ENCODE measurements at regions not wholly inside any gene's neighbourhood (a gene's known extent, or its start where the extent isn't known, plus 50 kb on each side); places are given as distances from the start of the nearest gene placed in this dataset.

- Histone ChIP-seq H3K36me3 (no peaks in the 10 kb centered on the region), H3K4me2 (no peak overlapping the region), H3K27me3 (no peaks in the 10 kb centered on the region), H3K4me1 (peaks cover 0 to 18% (median 9%) of the 10 kb centered on the region in 10 experiments; a peak in 13 of 20 replicates), H3K9ac (no peak overlapping the region), H3K27ac (no peak overlapping the region), H4K20me1 (no peaks in the 10 kb centered on the region), H3K9me3 (replicated peaks in 1 of 11) (peaks cover 0 to 8% (median 0%) of the 10 kb centered on the region in 11 experiments; a peak in 2 of 22 replicates), H3K4me3 (no peak overlapping the region)
- no peak for TF ChIP-seq Cebpa-rat (IDR thresholded peaks at IDR 0.05)
These were observed 53.0 kb upstream of the SMOX start for GRCh38 chr20:4095639-4096038.

- H3K9ac ChIP-seq: no peak overlapping the region
- no peaks in the 10 kb centered on the region for H4K20me1 ChIP-seq
- peak overlapping the region in 5 of 11 experiments; percentile 19 to 40 (median 34); a peak in 8 of 22 replicates for H3K4me2 ChIP-seq
- H3K36me3 ChIP-seq: no peaks in the 10 kb centered on the region
- H3K4me3 ChIP-seq: no peak overlapping the region
- H3K27ac ChIP-seq: no peak overlapping the region; a peak in 1 of 22 replicates
- peaks cover 9 to 37% (median 22%) of the 10 kb centered on the region in 10 experiments for H3K4me1 ChIP-seq
- H3K27me3 ChIP-seq: no peaks in the 10 kb centered on the region
- peaks cover 0 to 8% (median 0%) of the 10 kb centered on the region in 11 experiments; a peak in 2 of 22 replicates for H3K9me3 ChIP-seq (replicated peaks in 1 of 11)
- no peak for TF ChIP-seq Cebpa-rat (IDR thresholded peaks at IDR 0.05)
These were observed 56.8 kb upstream of the SMOX start for GRCh38 chr20:4091490-4092479.

- no peak overlapping the region; a peak in 1 of 22 replicates for H3K27ac ChIP-seq
- H3K4me2 ChIP-seq: peak overlapping the region in 5 of 11 experiments; percentile 19 to 40 (median 34); a peak in 8 of 22 replicates
- H3K4me3 ChIP-seq: no peak overlapping the region
- no peaks in the 10 kb centered on the region for H3K27me3 ChIP-seq
- H3K36me3 ChIP-seq: no peaks in the 10 kb centered on the region
- no peaks in the 10 kb centered on the region for H4K20me1 ChIP-seq
- no peak overlapping the region for H3K9ac ChIP-seq
- TF ChIP-seq Cebpa-rat (IDR thresholded peaks at IDR 0.05): no peak
- H3K9me3 ChIP-seq (replicated peaks in 1 of 11): peaks cover 0 to 7% (median 0%) of the 10 kb centered on the region in 11 experiments; a peak in 2 of 22 replicates
- peaks cover 18 to 45% (median 31%) of the 10 kb centered on the region in 10 experiments for H3K4me1 ChIP-seq
These were observed 57.7 kb upstream of the SMOX start for GRCh38 chr20:4090756-4091489.

DNA sequence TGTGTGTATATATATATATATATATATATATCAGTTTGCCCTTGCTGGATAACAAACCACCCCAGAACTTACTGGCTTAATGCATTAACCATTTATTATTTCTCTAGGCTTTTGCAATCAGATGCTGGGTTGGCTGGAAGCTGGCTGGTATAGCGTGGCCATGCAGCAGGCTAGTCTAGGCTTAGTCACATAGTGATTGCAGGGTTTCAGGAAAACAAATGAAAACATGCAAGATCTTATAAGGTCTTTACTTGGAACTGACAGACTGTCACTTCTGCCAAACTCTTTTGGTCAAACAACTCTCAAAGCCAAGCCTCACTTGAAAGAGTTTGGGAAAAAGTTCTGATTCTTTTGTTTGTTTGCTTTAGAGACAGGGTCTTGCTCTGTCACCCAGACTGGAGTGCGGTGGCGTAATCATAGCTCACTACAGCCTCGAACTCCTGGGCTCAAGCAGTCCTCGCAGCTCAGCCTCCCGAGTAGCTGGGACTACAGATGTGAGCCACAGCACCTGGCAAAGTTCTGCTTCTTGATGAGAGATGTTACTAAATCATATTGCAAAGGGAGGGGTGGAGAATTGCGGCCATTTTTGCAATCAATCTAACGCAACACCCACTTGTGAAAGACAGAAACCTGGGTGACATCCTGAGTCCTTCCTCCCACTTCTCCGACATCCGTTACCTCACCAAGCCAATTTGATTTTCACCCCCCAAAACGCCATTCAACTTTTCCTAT lies 58.7 kb upstream of the SMOX start:
- Histone ChIP-seq H3K27ac (no peak overlapping the region; a peak in 1 of 22 replicates), H3K27me3 (no peaks in the 10 kb centered on the region), H3K4me2 (0 out of 22 replicates have a peak overlapping the region, but pooled peaks of 1 of the 11 experiments have one; percentile 9), H3K36me3 (no peaks in the 10 kb centered on the region), H3K4me1 (peaks cover 25 to 55% (median 40%) of the 10 kb centered on the region in 10 experiments), H3K9me3 (replicated peaks in 1 of 11) (no peaks in the 10 kb centered on the region), H3K9ac (no peak overlapping the region), H3K4me3 (no peak overlapping the region), H4K20me1 (no peaks in the 10 kb centered on the region)
- TF ChIP-seq Cebpa-rat (IDR thresholded peaks at IDR 0.05): peak in 1 of 11 experiments; percentile 15; a peak in 1 of 22 replicates

DNA sequence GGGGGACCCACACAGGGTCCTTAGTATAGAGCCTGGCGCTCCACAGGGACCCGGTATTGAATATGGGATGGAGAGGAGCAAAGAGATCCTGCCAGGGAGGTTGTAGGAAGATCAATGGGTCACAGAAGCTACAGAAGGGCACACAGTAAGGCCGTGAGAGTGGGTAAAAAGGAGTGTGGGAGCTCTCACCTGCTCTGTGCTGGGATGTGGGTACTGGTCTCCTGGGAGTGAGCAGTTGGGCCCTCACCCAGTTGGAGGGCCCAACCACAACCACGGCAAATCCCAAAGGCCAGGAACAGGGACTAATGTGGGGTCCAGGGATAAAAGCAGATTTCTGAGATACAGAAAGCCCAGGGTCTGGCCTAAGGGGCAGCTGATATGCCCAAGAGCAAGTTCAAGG lies 59.9 kb upstream of the SMOX start:
- H3K27me3 ChIP-seq: no peaks in the 10 kb centered on the region
- peak overlapping the region in 9 of 11 experiments; percentile 0 to 43 (median 23); a peak in 7 of 22 replicates for H3K27ac ChIP-seq
- H3K36me3 ChIP-seq: no peaks in the 10 kb centered on the region

DNA sequence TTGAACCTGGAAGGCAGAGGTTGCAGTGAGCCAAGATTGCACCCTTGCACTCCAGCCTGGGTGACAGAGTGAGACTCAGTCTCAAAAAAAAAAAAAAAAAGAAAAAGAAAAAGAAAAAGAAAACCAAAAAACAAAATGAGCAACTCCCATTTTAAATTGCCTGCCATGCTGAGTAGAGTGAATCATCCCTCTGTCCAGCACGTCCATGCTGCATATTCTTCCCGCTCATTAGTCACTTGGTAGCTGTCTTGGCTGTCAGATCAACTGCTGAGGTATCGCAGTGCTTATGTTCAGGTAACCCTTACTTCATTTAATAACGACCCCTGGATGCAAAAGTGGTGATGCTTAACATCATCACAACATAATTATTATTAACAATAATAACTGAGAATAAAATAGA lies 60.7 kb upstream of the SMOX start:
- no peak overlapping the region for H3K27ac ChIP-seq
- H4K20me1 ChIP-seq: no peaks in the 10 kb centered on the region
- H3K4me2 ChIP-seq: no peak overlapping the region
- H3K27me3 ChIP-seq: no peaks in the 10 kb centered on the region
- peaks cover 45 to 75% (median 59%) of the 10 kb centered on the region in 10 experiments for H3K4me1 ChIP-seq
- H3K9ac ChIP-seq: no peak overlapping the region
- H3K4me3 ChIP-seq: no peak overlapping the region
- TF ChIP-seq Cebpa-rat (IDR thresholded peaks at IDR 0.05): no peak
- H3K36me3 ChIP-seq: no peaks in the 10 kb centered on the region
- H3K9me3 ChIP-seq (replicated peaks in 1 of 11): no peaks in the 10 kb centered on the region

More for the DNA sequence above, 59.9 kb upstream of the SMOX start:
- Histone ChIP-seq H3K4me3 (no peak overlapping the region), H3K4me1 (peaks cover 37 to 67% (median 51%) of the 10 kb centered on the region in 10 experiments), H3K9ac (no peak overlapping the region), H4K20me1 (no peaks in the 10 kb centered on the region), H3K4me2 (peak overlapping the region in 9 of 11 experiments; percentile 28 to 76 (median 51); a peak in 17 of 22 replicates), H3K9me3 (replicated peaks in 1 of 11) (no peaks in the 10 kb centered on the region)
- no peak for TF ChIP-seq Cebpa-rat (IDR thresholded peaks at IDR 0.05)

GRCh38 chr20:4086771-4087687 lies 61.6 kb upstream of the SMOX start:
- no peak for TF ChIP-seq Cebpa-rat (IDR thresholded peaks at IDR 0.05)
- Histone ChIP-seq H3K4me2 (peak overlapping the region; percentile 40 to 95 (median 89); a peak in 20 of 22 replicates), H3K4me1 (peaks cover 48 to 78% (median 62%) of the 10 kb centered on the region in 10 experiments)

More at GRCh38 chr20:4086771-4087687, 61.6 kb upstream of the SMOX start:
- Histone ChIP-seq H3K9me3 (replicated peaks in 1 of 11) (no peaks in the 10 kb centered on the region), H3K27ac (peak overlapping the region in 4 of 11 experiments; percentile 99 to 100 (median 100); a peak in 4 of 22 replicates), H3K36me3 (no peaks in the 10 kb centered on the region), H4K20me1 (no peaks in the 10 kb centered on the region), H3K4me3 (no peak overlapping the region), H3K27me3 (no peaks in the 10 kb centered on the region), H3K9ac (no peak overlapping the region)

Data from BLaER1 treated with 17β-estradiol and CSF1 and Interleukin-3, amounts not matched to agents 10 nM and 100 nM (cell line).